ENCODE measurements at regions not wholly inside any gene's neighbourhood (a gene's known extent, or its start where the extent isn't known, plus 50 kb on each side); places are given as distances from the start of the nearest gene placed in this dataset.

GRCh38 chr13:50161052-50161451, 145.8 kb downstream of the KCNRG start:
- H3K4me3 ChIP-seq (replicated peaks in 1 of 2; ENCODE audit: low read depth in 2 of 2, low read length in 2 of 2) = no peak overlapping the region
- peak; percentile 63 to 75 for DNase-seq (ENCODE audit: low read depth in 2 of 2)
- no peak for TF ChIP-seq CTCF (IDR thresholded peaks at IDR 0.05; ENCODE audit: low read depth, low read length)

- no peak for TF ChIP-seq CTCF (IDR thresholded peaks at IDR 0.05; ENCODE audit: low read depth, low read length)
- DNase-seq (ENCODE audit: low read depth in 2 of 2) = no peak
These were observed 146.8 kb downstream of the KCNRG start for GRCh38 chr13:50162001-50162400.

GRCh38 chr13:50162567-50162966, 147.3 kb downstream of the KCNRG start:
- TF ChIP-seq CTCF (IDR thresholded peaks at IDR 0.05; ENCODE audit: low read depth, low read length) = no peak
- no peak for DNase-seq (ENCODE audit: low read depth in 2 of 2)
- no peak overlapping the region for H3K4me3 ChIP-seq (replicated peaks in 1 of 2; ENCODE audit: low read depth in 2 of 2, low read length in 2 of 2)

More at GRCh38 chr13:50162001-50162400, 146.8 kb downstream of the KCNRG start:
- H3K4me3 ChIP-seq (replicated peaks in 1 of 2; ENCODE audit: low read depth in 2 of 2, low read length in 2 of 2) = no peak overlapping the region

- no peak for DNase-seq (ENCODE audit: low read depth in 2 of 2)
- TF ChIP-seq CTCF (IDR thresholded peaks at IDR 0.05; ENCODE audit: low read depth, low read length) = no peak
- no peak overlapping the region for H3K4me3 ChIP-seq (replicated peaks in 1 of 2; ENCODE audit: low read depth in 2 of 2, low read length in 2 of 2)
These were observed 152.1 kb downstream of the KCNRG start for GRCh38 chr13:50167224-50167947.

DNA sequence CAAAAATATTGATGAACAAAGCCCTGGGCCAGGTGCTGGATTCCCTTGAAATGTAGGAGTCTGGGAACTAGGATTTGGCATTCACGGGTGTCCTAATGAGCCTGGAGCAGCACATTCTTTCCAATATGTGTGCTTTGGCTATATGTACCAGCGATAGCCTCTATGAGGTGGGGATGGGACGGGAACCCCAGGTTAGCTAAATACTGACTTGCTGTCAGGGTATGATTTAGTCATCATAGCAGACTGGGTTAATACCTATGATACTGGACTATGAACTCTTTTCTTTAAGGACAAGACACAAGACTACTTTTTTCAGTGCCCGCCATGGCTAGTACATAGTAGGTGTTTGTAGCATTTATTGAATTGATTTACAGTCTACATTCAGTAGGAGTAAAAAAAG, 152.7 kb downstream of the KCNRG start:
- DNase-seq (ENCODE audit: low read depth in 2 of 2) = no peak
- TF ChIP-seq CTCF (IDR thresholded peaks at IDR 0.05; ENCODE audit: low read depth, low read length) = no peak

DNA sequence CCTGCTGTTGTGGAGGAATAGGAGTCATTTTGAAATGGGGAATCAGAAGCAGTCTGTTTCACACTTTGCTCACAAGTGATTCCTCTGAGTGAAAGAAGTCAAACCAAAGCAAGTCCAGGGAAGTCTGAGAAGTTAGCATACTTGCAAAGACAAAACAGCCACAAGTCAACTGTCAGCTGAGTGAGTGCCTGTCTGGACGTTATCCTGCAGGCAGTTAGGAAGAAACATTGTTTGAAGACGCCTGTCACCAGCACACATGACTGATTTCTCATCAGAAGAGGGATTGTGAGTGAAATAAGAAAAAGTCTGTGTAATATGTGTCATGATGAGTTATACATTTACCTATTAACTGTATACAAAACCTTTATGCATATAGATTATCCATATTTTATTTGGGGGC, 153.5 kb downstream of the KCNRG start:
- DNase-seq (ENCODE audit: low read depth in 2 of 2) = no peak
- TF ChIP-seq CTCF (IDR thresholded peaks at IDR 0.05; ENCODE audit: low read depth, low read length) = no peak
- H3K4me3 ChIP-seq (replicated peaks in 1 of 2; ENCODE audit: low read depth in 2 of 2, low read length in 2 of 2) = no peak overlapping the region

More for the DNA sequence above, 152.7 kb downstream of the KCNRG start:
- no peak overlapping the region for H3K4me3 ChIP-seq (replicated peaks in 1 of 2; ENCODE audit: low read depth in 2 of 2, low read length in 2 of 2)
